SK-N-SH (cell line): ENCODE measurements at regions not wholly inside any gene's neighbourhood (a gene's known extent, or its start where the extent isn't known, plus 50 kb on each side); places are given as distances from the start of the nearest gene placed in this dataset.

Experiments used
- CHD2 ChIP-seq: fragments of 150-350 bp; IDR thresholded peaks from 2 replicates; pipeline ENCODE4 v1.6.1; 2018; ENCODE audit warnings: low read length; ENCODE audit not compliant: partially characterized antibody
- CTCF ChIP-seq: fragments of 200-600 bp; sonication (generic); IDR thresholded peaks from 2 replicates; pipeline ENCODE4 v1.6.1; 2017; ENCODE audit warnings: antibody characterized with exemption, mild to moderate bottlenecking, moderate library complexity
- EP300 ChIP-seq, 2 experiments: IDR thresholded peaks; 2 replicates each; pipeline versions ENCODE4 v1.4.0 to v1.6.1; 2012; ENCODE audit warnings: borderline replicate concordance in 1 of 2, low read depth in 1 of 2, low read length in 1 of 2
- JUND ChIP-seq: IDR thresholded peaks from 2 replicates; pipeline ENCODE4 v1.4.0; 2012
- NFIC ChIP-seq: IDR thresholded peaks from 2 replicates; pipeline ENCODE4 v1.4.0; 2012; ENCODE audit warnings: borderline replicate concordance
- POLR2AphosphoS5 ChIP-seq: IDR thresholded peaks from 2 replicates; pipeline ENCODE4 v1.6.1; 2012; ENCODE audit warnings: low read depth, low read length
- RAD21 ChIP-seq: IDR thresholded peaks from 2 replicates; pipeline ENCODE4 v1.6.1; 2012; ENCODE audit warnings: mild to moderate bottlenecking, low read length
- RCOR1 ChIP-seq: fragments of 150-350 bp; IDR thresholded peaks from 2 replicates; pipeline ENCODE4 v1.6.1; 2017; ENCODE audit warnings: antibody characterized with exemption, low read length
- REST ChIP-seq: IDR thresholded peaks from 2 replicates; pipeline ENCODE4 v1.6.1; 2012; ENCODE audit warnings: mild to moderate bottlenecking, low read depth, low read length, moderate library complexity

GRCh38 chr2:175251425-175252041 is 70.0 kb upstream of the ATP5MC3 start:
- peak; percentile 86 for TF ChIP-seq CTCF
- TF ChIP-seq REST: no peak
- TF ChIP-seq RCOR1: no peak
- no peak for TF ChIP-seq JUND
- TF ChIP-seq POLR2AphosphoS5: no peak
- no peak for TF ChIP-seq EP300 (IDR thresholded peaks at IDR 0.05; ENCODE audit: borderline replicate concordance in 1 of 2, low read depth in 1 of 2, low read length in 1 of 2)
- no peak for TF ChIP-seq NFIC
- TF ChIP-seq CHD2: no peak
- peak; percentile 69 for TF ChIP-seq RAD21
